ENCODE measurements at regions not wholly inside any gene's neighbourhood (a gene's known extent, or its start where the extent isn't known, plus 50 kb on each side); places are given as distances from the start of the nearest gene placed in this dataset.

DNA sequence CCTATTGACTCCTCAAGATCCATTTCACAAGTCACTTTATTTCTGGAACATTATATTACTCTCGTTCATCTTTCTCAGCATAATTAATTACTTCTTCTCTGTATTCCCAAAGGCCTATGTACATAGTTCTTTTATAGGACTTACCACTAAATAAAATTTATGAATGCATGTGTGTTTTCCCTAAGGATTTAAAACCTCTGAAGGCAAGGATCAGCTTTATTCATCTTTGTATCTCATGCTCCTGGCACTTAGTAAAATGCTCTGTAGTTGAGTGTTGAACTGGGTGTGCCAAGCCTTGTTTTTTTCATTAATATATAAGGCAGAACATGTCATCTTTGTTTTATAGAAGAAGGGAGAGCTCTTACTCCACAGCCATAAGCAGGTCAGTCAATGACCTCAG is 194.1 kb upstream of the ZPLD1 start:
- TF ChIP-seq ZFP3 (CRISPR knock-in tag; IDR thresholded peaks at IDR 0.05) = no peak
- no peak for TF ChIP-seq ARNTL (CRISPR knock-in tag; IDR thresholded peaks at IDR 0.05; ENCODE audit: borderline replicate concordance, low read depth)
- TF ChIP-seq, protein P1, sequence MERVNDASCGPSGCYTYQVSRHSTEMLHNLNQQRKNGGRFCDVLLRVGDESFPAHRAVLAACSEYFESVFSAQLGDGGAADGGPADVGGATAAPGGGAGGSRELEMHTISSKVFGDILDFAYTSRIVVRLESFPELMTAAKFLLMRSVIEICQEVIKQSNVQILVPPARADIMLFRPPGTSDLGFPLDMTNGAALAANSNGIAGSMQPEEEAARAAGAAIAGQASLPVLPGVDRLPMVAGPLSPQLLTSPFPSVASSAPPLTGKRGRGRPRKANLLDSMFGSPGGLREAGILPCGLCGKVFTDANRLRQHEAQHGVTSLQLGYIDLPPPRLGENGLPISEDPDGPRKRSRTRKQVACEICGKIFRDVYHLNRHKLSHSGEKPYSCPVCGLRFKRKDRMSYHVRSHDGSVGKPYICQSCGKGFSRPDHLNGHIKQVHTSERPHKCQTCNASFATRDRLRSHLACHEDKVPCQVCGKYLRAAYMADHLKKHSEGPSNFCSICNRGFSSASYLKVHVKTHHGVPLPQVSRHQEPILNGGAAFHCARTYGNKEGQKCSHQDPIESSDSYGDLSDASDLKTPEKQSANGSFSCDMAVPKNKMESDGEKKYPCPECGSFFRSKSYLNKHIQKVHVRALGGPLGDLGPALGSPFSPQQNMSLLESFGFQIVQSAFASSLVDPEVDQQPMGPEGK (CRISPR knock-in tag; IDR thresholded peaks at IDR 0.05; ENCODE audit: borderline replicate concordance) = no peak
- TF ChIP-seq PPARA (CRISPR knock-in tag; IDR thresholded peaks at IDR 0.05; ENCODE audit: borderline replicate concordance) = no peak
- no peak for TF ChIP-seq GLIS3 (CRISPR knock-in tag; IDR thresholded peaks at IDR 0.05)
- TF ChIP-seq, protein P2, sequence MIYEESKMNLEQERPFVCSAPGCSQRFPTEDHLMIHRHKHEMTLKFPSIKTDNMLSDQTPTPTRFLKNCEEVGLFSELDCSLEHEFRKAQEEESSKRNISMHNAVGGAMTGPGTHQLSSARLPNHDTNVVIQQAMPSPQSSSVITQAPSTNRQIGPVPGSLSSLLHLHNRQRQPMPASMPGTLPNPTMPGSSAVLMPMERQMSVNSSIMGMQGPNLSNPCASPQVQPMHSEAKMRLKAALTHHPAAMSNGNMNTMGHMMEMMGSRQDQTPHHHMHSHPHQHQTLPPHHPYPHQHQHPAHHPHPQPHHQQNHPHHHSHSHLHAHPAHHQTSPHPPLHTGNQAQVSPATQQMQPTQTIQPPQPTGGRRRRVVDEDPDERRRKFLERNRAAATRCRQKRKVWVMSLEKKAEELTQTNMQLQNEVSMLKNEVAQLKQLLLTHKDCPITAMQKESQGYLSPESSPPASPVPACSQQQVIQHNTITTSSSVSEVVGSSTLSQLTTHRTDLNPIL (CRISPR knock-in tag; IDR thresholded peaks at IDR 0.05; ENCODE audit: low read depth) = no peak
- TF ChIP-seq RARB (CRISPR knock-in tag; IDR thresholded peaks at IDR 0.05) = no peak
- TF ChIP-seq POU6F1 (CRISPR knock-in tag; IDR thresholded peaks at IDR 0.05; ENCODE audit: borderline replicate concordance, low read depth) = no peak
- no peak for TF ChIP-seq ZFP30 (CRISPR knock-in tag; IDR thresholded peaks at IDR 0.05)
- no peak for TF ChIP-seq SNAI2 (CRISPR knock-in tag; IDR thresholded peaks at IDR 0.05)
- TF ChIP-seq ISL1 (CRISPR knock-in tag; IDR thresholded peaks at IDR 0.05) = no peak
- TF ChIP-seq TSHZ2 (CRISPR knock-in tag; IDR thresholded peaks at IDR 0.05) = no peak
- no peak for TF ChIP-seq TOX (CRISPR knock-in tag; IDR thresholded peaks at IDR 0.05; ENCODE audit: borderline replicate concordance)
- no peak for TF ChIP-seq ZNF8 (CRISPR knock-in tag; IDR thresholded peaks at IDR 0.05)
